ENCODE measurements at regions not wholly inside any gene's neighbourhood (a gene's known extent, or its start where the extent isn't known, plus 50 kb on each side); places are given as distances from the start of the nearest gene placed in this dataset.

- no peak for TF ChIP-seq SP1 (IDR thresholded peaks at IDR 0.05; ENCODE audit: low read depth, low read length)
- no peak for TF ChIP-seq RUNX3 (IDR thresholded peaks at IDR 0.05; ENCODE audit: low read length)
- no peak for TF ChIP-seq POLR2A (IDR thresholded peaks at IDR 0.05; ENCODE audit: low read depth, low read length)
These were observed 91.3 kb upstream of the ADAMTS2 start for GRCh38 chr5:179436321-179437122.
